ENCODE measurements at regions not wholly inside any gene's neighbourhood (a gene's known extent, or its start where the extent isn't known, plus 50 kb on each side); places are given as distances from the start of the nearest gene placed in this dataset.

GRCh38 chr3:193165431-193166120, 75.4 kb upstream of the PLAAT1 start:
- TF ChIP-seq CTCF (IDR thresholded peaks at IDR 0.05), result no peak
- TF ChIP-seq POLR2A (IDR thresholded peaks at IDR 0.05), result no peak
